Breast epithelium (tissue), 4 donors: ENCODE measurements at regions not wholly inside any gene's neighbourhood (a gene's known extent, or its start where the extent isn't known, plus 50 kb on each side); places are given as distances from the start of the nearest gene placed in this dataset.

Experiments used
- DNase-seq, 2 donors: peaks; one replicate each; pipeline ENCODE4 v3.0.0-alpha.2; 2019; ENCODE audit warnings: low spot score in 2 of 2
- H3K27ac ChIP-seq, 2 donors: fragments of 200-600 bp; sonication (generic) in 1 of 2; one replicate each; pipeline ENCODE4 v1.5.1; 2016 to 2019; ENCODE audit warnings: mild to moderate bottlenecking in 1 of 2
- H3K27me3 ChIP-seq, 2 donors: fragments of 200-600 bp; sonication (generic) in 1 of 2; one replicate each; pipeline versions ENCODE4 v1.5.1 to v1.6.0; 2017 to 2019; ENCODE audit warnings: control low read depth in 1 of 2, mild to moderate bottlenecking in 1 of 2
- H3K36me3 ChIP-seq: fragments of 200-600 bp; one replicate; pipeline ENCODE4 v1.5.1; 2019
- H3K4me1 ChIP-seq, 2 donors: fragments of 200-600 bp; sonication (generic); one replicate each; pipeline ENCODE4 v1.5.1; 2016 to 2019; ENCODE audit warnings: control low read depth in 1 of 2
- H3K4me3 ChIP-seq, 3 donors: fragments of 200-600 bp; sonication (generic); 1 replicate in 2 of 3; 2 replicates in 1 of 3; pipeline ENCODE4 v1.5.1; 2016 to 2019; ENCODE audit warnings: mild to moderate bottlenecking in 3 of 3, moderate library complexity in 2 of 3
- H3K9me3 ChIP-seq, 2 donors: fragments of 200-600 bp; sonication (generic) in 1 of 2; one replicate each; pipeline ENCODE4 v1.5.1; 2016 to 2019; ENCODE audit warnings: control low read depth in 1 of 2
- POLR2A ChIP-seq: fragments of 450-650 bp; IDR thresholded peaks from one replicate; pipeline ENCODE4 v1.6.1; 2016; ENCODE audit warnings: antibody characterized with exemption, mild to moderate bottlenecking, moderate library complexity
- POLR2AphosphoS5 ChIP-seq, 3 donors: sonication (generic); formaldehyde crosslinking; IDR thresholded peaks; one replicate each; pipeline ENCODE4 v1.6.1; 2017; ENCODE audit warnings: antibody characterized with exemption in 3 of 3
- intact Hi-C: fragments of 100-400 bp; cut with DNase I; formaldehyde crosslinking; loops from one replicate; pipeline ENCODE4 v1.15.1; 2023; ENCODE audit warnings: low total_unique reads
- TF ChIP-seq, protein P1 (sequence below), 3 donors: fragments of 450-650 bp; IDR thresholded peaks; one replicate each; pipeline ENCODE4 v1.5.1; 2016 to 2017; ENCODE audit warnings: antibody characterized with exemption in 3 of 3, mild to moderate bottlenecking in 3 of 3, moderate library complexity in 3 of 3

DNA sequence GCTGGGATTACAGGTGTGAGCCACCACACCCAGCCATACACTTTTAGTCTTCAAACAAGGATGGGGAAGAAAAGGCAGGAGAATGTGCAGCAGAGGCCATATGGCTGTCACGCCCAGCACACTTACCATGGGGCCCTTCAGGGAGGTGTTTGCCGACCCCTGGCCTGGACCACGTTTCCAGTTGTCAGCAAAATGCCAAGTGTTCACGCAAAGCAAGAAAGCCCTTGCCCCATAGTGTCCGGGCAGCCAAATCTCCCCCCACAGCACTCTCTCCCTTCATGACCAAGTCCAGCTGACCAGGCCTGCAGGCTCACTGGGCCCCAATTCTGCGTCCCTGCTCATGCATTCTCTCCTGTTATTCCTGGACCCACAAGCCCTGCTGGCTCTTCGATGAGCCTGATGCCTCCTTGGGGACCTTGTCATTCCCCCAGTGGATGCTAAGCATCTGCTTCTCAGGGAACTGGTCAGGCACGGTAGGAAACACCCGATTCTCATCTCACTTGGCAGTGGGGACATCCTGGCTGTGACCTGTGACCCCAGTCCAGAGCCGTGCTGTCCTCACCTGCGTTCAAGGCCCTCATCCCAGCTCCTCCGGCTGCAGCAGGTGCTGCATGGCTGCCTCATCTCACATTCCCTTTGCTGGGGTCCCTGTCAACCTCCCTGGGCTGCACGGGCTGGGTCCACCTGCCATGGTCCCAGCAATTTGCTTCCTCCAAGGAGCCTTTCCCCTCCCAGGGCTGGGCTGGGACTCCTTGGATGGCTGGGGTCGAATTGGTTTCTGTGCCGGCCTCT is 96.4 kb downstream of the CTTN start:
- no peaks in the 10 kb centered on the region for H3K36me3 ChIP-seq
- DNase-seq: peak in 1 of 2 donors; percentile 47
- H3K4me3 ChIP-seq: no peak overlapping the region
- H3K27me3 ChIP-seq: no peaks in the 10 kb centered on the region
- intact Hi-C loops: no loop called here
- H3K4me1 ChIP-seq: no peaks in the 10 kb centered on the region
- TF ChIP-seq, protein P1, sequence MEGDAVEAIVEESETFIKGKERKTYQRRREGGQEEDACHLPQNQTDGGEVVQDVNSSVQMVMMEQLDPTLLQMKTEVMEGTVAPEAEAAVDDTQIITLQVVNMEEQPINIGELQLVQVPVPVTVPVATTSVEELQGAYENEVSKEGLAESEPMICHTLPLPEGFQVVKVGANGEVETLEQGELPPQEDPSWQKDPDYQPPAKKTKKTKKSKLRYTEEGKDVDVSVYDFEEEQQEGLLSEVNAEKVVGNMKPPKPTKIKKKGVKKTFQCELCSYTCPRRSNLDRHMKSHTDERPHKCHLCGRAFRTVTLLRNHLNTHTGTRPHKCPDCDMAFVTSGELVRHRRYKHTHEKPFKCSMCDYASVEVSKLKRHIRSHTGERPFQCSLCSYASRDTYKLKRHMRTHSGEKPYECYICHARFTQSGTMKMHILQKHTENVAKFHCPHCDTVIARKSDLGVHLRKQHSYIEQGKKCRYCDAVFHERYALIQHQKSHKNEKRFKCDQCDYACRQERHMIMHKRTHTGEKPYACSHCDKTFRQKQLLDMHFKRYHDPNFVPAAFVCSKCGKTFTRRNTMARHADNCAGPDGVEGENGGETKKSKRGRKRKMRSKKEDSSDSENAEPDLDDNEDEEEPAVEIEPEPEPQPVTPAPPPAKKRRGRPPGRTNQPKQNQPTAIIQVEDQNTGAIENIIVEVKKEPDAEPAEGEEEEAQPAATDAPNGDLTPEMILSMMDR (IDR thresholded peaks at IDR 0.05): no peak
- no peak for TF ChIP-seq POLR2A
- TF ChIP-seq POLR2AphosphoS5 (IDR thresholded peaks at IDR 0.05): no peak
- H3K9me3 ChIP-seq: peaks cover 8 to 19% of the 10 kb centered on the region in 2 donors
- H3K27ac ChIP-seq: no peak overlapping the region

DNA sequence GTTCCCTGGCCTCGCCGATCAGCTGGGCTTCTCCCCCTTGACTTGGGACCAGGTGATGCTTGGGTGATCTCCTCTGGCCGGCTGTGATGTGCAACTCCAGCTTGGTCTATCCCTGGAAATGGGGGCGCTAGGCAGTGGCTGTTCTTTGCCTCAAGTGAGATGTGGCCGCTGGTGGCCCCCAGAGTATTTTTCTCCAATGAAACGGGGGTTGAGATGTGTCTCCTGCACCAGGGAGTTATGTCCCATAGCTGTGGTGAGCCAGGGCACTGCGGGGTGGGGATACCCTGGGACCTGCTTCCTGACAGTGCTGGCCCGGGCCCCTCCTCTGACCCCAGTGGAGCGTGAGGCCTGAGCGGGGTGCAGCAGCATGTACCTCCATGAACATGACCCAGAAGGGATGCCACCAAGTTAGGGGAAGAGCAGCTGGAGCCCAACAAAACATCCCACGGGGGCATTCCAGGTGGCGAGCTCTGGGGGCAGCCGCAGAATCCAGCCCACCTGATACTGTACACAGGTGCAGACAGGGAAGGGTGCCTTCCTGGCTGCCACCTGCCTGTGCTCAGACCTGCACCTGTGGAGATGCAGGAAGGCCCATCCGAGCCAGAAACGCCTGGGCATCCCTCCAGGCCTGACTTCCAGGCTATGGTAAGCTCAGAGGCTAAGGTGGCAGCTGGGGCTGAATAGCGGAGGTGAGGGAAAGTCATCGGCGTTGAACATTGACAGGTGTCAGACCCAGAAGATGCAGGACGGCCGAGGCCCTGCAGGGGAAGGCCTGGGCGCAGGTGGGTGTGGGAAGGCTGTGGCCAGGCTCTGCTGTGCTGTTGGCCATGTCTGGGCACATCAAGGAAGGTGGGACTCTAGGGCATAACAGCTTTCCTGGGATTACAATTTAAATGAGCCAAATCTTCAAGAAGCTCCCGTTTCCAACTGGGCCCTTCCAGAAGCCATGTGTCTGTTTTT is 97.3 kb downstream of the CTTN start:
- no peaks in the 10 kb centered on the region for H3K36me3 ChIP-seq
- H3K9me3 ChIP-seq: peaks cover 8 to 11% of the 10 kb centered on the region in 2 donors
- TF ChIP-seq, protein P1 (IDR thresholded peaks at IDR 0.05): no peak
- TF ChIP-seq POLR2AphosphoS5 (IDR thresholded peaks at IDR 0.05) (no peak), POLR2A (no peak)
- no peak overlapping the region for H3K4me3 ChIP-seq
- intact Hi-C loops: no loop called here
- H3K27me3 ChIP-seq: no peaks in the 10 kb centered on the region
- H3K4me1 ChIP-seq: no peaks in the 10 kb centered on the region
- no peak overlapping the region for H3K27ac ChIP-seq
- DNase-seq: peak in 1 of 2 donors; percentile 36

DNA sequence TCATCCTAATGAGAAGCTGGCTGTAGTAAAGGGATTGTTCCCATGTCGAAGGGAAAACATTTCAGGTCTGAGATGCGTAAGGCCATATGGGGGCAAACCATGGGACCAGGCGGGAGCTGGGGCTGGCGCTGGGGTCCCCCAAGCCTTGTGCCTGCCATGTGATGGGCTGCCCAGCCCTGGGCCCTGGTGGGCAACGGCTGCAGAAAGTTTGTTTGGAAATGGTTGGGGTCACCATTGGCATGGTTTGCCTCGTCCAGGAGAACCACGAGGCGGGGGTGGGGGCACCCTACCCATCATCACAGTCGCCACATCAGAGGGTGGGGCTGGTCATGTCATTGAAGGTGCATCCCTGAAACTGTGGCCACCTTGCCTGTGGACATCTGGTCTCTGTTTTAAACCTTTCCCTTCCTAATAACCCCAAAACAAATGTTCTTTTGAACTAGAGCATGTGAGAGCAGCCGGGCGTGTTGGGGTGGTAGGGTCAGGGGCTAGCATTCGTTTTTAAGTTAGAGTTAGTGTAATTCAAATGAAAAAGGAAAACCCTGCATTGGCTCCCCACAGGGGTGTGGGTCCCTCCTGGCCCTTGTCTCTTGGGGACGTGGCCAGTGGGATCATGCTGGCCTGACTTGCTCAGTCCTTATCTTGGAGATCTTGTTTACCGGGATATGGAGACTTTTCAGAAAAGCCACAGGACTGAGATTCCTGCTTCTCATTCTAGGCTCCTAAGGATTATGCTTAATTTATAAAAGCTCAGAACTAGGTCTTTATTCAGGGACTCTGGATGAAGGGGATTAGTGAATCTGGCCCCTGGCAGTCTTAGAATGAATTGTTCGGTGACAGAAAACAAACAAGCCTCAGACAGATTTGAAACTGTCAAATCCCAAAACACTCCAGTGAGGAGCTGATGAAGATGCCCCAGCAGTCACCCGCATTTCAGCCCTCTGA is 98.5 kb downstream of the CTTN start:
- no peaks in the 10 kb centered on the region for H3K9me3 ChIP-seq
- no peak overlapping the region for H3K4me3 ChIP-seq
- DNase-seq: peak in 1 of 2 donors; percentile 5
- no peaks in the 10 kb centered on the region for H3K27me3 ChIP-seq
- TF ChIP-seq, protein P1 (IDR thresholded peaks at IDR 0.05): no peak
- TF ChIP-seq POLR2AphosphoS5 (IDR thresholded peaks at IDR 0.05) (no peak), POLR2A (no peak)
- intact Hi-C loops: no loop called here
- no peaks in the 10 kb centered on the region for H3K4me1 ChIP-seq
- H3K36me3 ChIP-seq: no peaks in the 10 kb centered on the region
- no peak overlapping the region for H3K27ac ChIP-seq

DNA sequence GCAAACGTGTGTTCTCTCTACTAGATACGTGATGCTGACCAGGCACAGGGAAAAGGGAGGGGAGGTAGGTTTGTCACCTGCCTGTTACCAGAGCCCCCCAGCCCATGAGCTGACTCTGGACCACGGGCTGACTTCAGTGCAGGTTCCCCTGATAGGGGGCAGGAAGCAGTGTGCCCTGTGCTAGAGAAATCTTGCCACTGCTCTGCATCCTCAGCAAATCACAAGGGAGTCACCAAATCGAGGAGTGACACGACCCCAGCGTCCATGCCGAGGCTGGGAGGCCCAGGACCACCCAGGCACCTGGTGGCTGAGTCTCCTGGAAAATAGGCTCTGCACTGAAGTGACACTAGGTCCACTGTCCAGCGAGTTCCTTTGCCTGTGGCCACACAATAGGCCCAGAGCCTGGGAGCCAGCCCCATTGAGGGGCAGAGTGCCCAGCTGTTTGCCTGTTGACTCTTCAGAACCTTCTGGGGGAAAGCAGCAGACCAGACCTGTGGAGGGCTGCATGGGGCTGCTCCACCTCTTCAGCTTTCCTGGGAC is 99.3 kb downstream of the CTTN start:
- intact Hi-C loops: no loop called here
- H3K4me3 ChIP-seq: no peak overlapping the region
- no peaks in the 10 kb centered on the region for H3K36me3 ChIP-seq
- H3K27ac ChIP-seq: no peak overlapping the region
- peak in 1 of 2 donors; percentile 30 for DNase-seq
- H3K4me1 ChIP-seq: no peaks in the 10 kb centered on the region
- no peaks in the 10 kb centered on the region for H3K27me3 ChIP-seq
- no peaks in the 10 kb centered on the region for H3K9me3 ChIP-seq
- TF ChIP-seq, protein P1 (IDR thresholded peaks at IDR 0.05): no peak
- TF ChIP-seq POLR2AphosphoS5 (IDR thresholded peaks at IDR 0.05): no peak
- TF ChIP-seq POLR2A: no peak
